ENCODE measurements at regions not wholly inside any gene's neighbourhood (a gene's known extent, or its start where the extent isn't known, plus 50 kb on each side); places are given as distances from the start of the nearest gene placed in this dataset.
"Not testable (repeated sequence)": the region's sequence is repeated elsewhere in the genome, so short reads cannot be mapped to it uniquely, and the experiment has no call there.

DNA sequence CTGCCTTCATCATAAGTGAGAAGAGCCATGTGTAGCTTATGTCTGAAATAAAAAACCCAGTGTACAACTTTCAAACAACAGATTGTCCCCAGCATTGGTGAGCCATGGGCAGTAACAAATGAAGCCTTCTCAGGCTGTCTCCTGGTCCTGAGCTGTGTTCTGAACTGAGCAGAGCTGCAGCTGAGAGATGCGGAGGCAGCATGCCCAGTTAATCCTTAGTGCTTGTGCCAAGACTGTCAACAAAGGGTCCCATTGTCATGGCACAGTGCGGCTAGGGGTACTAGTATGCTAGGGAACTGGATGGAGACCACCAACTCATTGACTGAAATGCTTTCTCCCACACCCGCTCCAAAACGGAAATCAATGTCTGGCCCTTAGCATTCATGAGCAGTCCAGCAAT lies 154.3 kb downstream of the RMST start:
- DNase-seq (ENCODE audit: low read depth): no peak

DNA sequence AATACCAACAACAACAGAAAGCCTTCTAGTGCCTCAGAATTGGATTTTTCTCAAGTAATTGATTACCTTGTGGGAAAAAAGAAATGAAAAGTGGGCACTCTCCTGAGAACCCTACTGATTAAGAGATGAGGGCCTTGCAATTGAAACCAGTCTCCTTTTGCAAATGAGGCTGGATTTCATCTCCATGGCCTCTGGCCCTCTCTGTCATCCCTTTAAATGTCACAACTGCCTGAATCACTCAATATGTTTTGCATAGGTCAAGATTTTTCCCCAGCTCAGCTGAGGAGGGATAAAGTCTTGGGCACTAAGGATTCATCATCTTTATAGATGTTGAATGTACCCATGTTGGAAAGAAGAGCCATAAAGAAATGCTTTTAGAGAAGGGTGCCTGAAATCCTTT lies 166.4 kb downstream of the RMST start:
- DNase-seq (ENCODE audit: low read depth): no peak

DNA sequence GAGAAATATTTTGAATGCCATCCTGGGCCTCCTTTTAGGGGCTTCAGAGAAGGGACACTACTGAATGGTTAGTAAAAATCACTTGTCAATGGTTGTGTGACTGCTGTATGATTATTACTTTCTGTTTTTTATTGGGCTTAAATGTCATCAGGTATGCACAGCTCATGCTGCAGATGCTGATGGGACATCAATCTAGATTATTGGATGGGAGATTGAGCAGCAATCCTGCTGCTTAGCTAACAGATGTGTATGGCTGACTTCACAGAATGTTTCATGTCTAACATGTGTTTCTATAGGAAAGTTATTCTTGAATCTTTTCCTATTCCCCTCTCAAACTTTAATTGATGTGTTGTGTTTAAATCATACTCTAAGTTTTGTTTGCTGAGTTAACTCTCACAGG lies 166.8 kb downstream of the RMST start:
- DNase-seq (ENCODE audit: low read depth): no peak

DNA sequence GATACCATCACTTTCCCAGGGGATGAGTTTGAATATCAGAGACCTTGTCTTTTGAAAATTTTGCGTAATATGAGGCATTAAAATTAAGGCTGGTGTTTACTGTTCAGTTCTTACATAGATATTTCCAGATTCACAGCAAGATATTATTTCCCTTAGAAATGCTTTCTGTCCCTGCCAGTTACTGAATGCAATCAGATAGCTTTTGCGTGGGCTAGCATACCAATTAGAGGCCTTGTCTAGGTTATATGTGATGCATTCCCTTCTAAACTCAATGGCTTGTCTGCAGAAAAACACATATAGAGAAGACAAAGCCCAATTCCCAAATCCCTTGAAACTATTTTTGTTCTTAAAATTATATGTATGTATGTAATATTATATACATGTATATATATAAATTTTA lies 167.8 kb downstream of the RMST start:
- no peak for DNase-seq (ENCODE audit: low read depth)

DNA sequence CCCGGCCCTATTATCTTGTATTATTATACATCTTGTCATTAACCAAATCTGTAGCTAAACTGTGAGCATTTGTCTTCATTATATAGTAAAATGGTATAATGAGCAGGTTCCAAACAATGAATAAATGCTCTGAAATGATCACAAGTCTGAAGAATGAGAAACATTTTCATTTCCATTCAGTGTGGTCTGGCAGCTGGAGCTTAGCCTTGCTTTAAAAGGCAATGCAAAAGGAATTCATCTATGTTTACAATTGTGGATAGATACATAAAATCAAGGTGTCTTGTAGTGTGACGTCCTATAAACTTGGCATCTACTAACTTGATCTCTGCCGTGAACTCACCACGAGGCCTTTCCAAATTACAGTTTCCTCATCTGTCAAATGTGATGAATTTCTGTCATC lies 168.3 kb downstream of the RMST start:
- no peak for DNase-seq (ENCODE audit: low read depth)

DNA sequence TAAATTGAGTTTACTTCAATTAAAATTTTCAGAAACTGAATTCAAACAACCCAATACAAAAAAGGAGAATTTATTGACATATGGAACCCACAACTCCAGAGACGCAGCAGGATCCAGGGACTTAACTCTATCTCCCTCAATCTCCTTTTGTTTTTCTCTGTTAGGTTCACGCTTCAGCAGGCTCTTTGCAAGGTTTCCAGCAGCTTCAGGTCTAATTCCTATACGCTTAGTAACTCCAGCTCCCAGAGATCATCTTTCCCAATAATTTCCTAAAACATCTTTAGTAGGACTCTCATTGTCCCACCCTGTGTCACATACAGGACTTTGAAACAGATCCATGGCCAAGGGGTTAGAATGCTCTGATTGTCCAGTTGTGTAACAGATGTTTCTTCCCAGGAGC lies 175.2 kb downstream of the RMST start:
- no peak for DNase-seq (ENCODE audit: low read depth)

DNA sequence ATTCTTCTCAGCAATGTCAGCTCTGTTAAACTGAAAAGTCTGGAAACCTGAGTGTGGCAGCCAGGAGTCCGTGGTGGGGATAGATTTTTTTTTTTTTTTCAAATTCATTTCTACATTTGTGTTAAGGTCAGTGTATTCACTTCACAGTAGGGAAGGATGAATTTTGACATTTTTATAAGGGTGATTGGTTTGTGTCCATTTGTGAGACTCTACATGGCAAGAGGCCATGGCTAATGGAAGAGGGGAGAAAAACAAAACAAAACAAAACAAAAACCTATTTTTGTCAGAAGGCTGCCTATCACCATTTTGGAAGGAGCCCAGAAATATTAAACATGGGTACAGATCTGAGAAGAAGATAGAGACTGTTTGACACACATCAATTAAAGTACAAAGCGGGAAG lies 176.1 kb downstream of the RMST start:
- no peak for DNase-seq (ENCODE audit: low read depth)

DNA sequence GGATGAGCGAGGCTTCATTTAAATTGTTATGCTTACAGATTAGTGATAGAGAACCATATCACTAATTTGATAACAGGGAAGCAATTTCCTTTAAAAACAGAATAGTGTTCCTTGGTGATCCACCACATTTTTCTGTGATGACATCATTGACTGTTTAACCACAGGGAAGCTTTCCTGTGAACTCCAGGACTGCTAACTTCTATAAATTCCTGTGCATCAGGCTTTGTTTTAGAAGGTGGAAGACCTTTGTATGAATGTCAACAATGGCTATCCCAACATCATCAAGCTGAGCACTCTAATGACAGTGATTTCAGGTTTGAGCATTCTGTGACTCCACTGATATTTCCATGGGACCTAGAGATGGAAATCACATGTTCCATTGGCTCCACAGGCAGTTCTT lies 177.1 kb downstream of the RMST start:
- DNase-seq (ENCODE audit: low read depth): no peak

DNA sequence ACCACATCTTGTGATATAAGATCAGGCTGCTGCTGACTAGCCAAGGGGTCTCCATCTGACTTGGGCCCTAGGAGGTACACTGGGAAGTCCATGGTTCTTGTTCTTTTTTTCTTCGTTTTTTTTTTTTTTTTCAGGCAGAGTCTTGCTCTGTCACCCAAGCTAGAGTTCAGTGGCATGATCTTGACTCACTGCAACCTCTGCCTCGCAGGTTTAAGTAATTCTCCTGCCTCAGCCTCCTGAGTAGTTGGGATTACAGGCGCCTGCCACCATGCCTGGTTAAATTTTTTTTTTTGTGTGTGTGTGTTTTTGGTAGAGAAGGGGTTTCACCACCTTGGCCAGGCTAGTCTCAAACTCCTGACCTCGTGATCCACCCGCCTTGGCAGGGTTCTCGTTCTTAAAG lies 178.2 kb downstream of the RMST start:
- DNase-seq (ENCODE audit: low read depth): no peak

DNA sequence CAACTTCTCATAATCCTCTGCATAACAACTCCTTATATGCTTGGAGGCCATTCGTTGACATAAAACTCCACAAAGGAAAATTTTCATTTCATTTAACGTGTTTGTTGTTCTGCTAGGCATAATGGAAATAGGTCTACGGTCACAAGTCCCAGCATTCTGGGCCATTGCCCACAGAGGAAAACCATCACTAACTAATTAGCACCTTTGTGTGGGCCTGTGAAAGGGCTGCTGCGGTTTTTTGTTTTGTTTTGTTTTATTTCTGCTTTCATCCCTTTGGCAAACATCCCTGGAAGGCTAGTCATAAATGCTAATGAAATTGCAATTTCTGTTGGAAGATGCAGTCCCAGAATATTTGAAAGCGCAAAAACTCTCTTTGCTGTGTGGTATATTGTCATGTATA lies 180.3 kb downstream of the RMST start:
- no peak for DNase-seq (ENCODE audit: low read depth)

DNA sequence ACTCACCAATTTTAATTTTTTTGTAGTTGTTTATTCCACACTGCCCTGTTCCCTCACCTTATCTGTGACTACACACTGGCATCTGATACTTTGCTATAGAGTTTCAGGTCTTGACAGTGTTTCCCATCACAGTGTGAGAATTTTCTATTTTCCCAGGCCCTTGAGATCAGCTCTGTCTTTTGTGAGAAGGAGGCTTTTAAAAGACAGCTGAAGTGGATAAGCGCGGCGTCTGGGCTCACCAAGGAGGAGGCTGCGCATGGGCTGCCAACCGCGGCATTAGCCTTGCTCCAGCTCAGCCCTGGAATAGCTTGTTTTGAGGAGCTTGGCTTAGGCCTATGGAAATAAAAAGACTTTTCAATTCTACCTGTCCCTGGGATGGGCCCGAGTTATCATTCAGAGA lies 181.3 kb downstream of the RMST start:
- no peak for DNase-seq (ENCODE audit: low read depth)

DNA sequence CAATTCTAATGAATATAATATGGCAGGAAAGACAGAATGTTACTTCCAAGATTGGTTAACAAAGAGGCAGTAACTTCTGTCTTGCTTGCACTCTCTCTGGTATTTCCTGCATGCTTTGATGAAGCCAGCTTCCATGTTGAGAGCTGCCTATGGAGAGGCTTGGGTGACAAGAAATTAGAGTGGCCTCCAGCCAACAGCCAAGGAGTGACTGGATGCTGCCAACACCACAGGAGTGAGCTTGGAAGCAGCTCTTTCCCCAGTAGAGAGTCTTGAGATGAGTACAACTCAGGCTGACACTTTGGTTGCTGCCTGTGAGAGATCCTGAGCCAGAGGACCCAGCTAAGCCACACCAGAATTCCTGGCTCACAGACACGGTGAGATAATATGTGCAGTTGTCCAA lies 183.1 kb downstream of the RMST start:
- no peak for DNase-seq (ENCODE audit: low read depth)

DNA sequence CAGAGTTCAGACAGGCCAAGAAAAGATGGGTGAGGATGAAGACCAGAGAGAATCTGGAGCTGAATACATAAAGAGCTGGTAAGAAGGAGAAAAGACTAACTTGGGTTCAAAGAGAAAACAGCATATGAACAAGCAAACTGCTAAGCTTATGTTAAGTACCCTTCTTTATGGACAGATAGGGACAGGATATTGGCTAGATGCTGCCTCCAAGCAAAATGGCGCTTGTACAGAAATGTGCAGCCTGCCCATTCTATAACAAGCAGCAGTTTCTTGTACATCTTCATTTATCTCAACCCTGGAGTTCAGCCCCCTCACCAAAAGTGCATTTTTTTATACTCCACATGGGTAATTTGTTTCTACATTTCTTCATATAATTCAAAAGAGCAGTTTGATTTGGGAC lies 184.5 kb downstream of the RMST start:
- no peak for DNase-seq (ENCODE audit: low read depth)

DNA sequence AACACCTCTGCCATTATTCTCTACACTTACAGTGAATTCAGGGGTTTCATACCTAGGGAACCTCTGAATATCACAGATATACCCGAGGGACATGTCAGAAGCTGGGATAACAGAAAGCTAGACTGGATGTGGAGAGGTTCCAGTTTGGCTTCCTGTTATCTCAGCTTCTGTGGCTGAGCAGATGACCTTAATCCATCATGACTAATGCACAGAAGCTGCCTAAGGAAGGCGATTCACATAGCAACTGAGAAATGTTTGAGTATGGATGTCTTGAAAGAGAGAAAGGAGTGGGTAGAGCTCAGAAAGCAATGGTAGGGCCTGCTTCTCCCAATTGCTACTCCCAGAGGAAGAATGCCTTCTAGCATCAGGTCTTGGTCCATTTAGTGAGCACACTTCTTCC lies 187.6 kb downstream of the RMST start:
- DNase-seq (ENCODE audit: low read depth): no peak

DNA sequence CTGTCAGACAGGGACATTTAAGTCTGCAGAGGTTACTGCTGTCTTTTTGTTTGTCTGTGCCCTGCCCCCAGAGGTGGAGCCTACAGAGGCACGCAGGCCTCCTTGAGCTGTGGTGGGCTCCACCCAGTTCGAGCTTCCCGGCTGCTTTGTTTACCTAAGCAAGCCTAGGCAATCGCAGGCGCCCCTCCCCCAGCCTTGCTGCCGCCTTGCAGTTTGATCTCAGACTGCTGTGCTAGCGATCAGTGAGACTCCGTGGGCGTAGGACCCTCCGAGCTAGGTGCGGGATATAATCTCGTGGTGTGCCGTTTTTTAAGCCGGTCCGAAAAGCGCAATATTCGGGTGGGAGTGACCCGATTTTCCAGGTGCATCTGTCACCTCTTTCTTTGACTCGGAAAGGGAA lies 193.9 kb downstream of the RMST start:
- DNase-seq (ENCODE audit: low read depth): not testable (repeated sequence)

DNA sequence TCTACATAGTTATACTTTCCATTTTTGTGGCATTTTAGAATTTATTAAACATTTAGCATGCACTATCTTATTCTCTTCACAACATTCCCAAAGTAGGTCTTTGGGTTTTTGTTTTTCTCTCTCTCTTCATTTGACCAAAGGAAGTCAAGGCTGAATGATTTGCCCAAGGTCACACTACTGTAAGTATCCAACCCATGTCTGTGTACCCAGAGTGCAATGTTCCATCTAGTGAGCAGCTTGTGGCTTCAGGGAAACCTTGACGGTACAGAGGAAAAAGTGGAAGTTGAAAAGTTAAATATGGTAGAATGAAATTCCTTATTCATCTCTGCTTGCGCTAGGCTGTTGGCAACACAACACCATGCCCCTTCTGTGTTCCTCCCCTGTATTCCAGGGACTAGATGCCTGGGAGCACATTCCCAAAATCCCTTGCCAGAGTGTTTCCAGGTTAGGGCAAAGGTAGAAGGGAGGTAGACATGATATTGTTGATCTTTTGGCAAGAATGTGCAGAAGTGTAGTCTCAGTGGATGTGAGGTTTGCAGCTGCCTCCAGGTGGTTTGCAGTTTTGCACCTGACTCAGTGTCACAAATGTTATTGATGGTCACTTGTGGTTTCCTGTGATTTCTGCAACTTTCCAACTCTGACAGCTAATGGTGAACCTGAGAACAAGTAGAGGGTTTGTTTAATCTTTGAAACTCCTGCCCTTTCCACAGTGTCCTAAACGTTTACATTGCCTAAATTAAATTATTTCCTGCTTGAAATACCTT lies 196.7 kb downstream of the RMST start:
- DNase-seq (ENCODE audit: low read depth): no peak

DNA sequence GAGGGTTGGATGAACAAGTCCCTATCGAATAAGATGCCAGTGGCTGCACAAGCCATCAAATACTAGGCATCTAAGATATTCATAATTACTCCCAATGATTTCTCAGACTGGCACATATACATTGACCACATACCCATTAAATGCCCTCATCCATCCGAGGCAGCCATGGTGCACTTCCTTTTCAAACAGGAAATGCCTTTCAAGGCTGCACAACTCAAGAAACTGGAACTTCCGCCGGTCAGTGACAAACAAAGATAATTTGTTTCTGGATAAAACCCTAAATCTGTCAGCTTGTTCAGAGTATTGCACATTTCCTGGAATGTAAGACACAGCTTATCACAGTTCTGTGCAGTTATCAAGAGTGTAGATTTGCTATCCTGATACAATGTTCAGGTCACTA lies 203.7 kb downstream of the RMST start:
- no peak for DNase-seq (ENCODE audit: low read depth)

DNA sequence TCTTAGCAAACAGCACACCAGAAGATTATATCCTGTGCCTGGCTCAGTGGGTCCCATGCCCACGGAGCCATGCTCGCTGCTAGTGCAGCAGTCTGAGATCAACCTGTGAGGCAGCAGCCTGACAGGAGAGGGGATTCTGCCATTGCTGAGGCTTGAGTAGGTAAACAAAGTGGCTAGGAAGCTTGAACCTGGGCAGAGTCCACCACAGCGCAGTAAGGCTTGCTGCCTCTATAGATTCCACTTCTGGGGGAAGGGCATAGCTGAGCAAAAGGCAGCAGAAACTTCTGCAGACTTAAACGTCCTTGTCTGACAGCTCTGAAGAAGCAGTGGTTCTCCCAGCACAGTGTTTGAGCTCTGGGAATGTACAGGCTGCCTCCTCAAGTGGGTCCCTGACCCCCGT lies 210.3 kb downstream of the RMST start:
- no peak for DNase-seq (ENCODE audit: low read depth)

DNA sequence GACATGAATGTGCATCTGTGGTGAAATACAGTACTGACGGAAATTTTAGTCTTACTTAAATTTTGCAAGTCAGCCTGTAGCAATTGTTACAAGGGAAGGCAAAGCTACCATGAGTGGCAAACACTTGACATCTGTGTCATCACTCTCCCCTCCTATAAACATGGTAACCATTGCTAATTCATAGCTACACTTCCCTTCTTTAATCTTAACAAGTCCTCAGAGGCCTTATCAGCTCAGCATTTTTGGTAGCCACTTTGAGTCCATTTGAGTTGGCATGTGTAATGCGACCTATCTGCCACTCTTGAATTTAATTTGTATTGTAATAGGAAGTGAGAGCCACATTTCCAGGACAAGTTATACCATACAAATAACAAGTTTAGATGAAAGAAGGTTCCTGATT lies 218.1 kb downstream of the RMST start:
- no peak for DNase-seq (ENCODE audit: low read depth)

DNA sequence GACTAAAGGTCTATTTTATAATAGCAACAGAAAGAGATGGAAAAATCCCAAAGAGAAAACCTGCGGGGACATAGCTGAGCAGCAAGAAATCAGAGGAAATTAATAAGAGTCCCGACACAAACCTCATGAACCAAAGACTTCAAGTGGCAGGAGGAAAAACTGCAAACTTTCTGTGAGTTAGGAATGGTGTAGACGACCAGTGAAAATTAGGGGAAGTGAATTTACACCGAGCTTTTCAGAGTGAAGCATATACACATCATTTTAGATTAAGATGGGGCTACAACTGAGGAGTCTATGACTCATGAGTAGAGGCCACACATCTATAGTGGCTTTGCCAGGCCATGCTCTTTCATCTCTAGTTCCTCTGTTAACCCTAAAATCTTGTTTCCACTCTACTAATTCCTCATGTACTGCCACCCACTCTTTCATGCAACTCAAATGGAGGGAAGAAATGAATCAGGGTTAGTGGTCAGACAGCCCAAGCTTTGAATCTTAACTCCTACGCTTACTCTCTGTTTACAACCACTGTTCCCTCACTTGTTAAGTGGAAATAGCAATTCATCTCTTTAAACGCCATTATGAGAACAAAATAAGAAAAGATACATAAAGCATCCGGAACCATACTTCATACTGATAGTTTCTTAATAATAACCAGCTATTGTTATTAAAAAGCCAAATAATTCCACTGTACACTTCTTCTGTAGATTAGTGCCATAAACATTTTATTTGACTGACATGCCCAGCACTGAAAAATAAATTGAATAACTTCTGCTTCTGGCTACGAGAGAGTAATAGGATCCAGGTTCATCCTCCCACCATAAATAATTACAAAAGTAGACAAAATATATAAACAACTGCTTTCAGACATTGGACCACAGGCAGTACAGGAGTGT lies 219.3 kb downstream of the RMST start:
- no peak for DNase-seq (ENCODE audit: low read depth)

DNA sequence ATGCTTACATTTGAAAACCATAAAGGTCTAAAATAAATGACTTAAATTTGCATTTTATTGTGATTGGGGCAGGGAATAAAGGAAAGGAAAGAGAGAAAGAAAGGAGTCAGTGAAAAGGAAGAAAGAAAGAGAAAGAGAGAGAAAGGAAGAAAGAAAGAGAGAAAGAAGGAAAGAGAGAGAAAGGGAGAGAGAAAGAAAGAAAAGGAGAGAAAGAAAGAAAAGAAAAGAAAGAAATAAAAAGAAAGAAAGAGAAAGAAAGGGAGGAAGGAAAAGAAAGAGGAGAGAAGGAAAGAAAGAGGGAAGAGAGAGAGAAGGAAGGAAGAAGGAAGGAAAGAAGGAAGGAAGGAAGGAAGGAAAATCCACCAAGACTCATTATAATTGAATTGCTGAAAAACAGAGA lies 222.8 kb downstream of the RMST start:
- DNase-seq (ENCODE audit: low read depth): no peak

DNA sequence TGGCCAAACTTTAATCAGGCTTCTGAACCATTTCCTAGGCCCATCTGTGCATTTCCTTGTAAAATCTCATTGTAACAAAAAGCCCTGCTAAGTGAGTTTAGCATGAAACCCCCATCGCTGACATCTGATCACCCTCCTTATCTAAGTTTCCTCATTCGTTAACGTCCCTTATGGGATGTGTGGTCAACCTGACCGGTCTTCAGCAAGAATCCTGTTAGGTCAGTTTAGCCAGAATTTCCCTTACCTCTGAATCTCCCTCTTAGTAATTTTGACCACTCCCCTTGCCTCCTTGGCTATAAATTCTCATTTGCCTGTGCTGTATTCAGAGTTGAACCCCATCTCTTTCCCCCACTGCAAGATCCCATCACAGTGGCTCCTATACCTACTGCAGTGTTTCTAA lies 239.3 kb downstream of the RMST start:
- DNase-seq (ENCODE audit: low read depth): no peak

DNA sequence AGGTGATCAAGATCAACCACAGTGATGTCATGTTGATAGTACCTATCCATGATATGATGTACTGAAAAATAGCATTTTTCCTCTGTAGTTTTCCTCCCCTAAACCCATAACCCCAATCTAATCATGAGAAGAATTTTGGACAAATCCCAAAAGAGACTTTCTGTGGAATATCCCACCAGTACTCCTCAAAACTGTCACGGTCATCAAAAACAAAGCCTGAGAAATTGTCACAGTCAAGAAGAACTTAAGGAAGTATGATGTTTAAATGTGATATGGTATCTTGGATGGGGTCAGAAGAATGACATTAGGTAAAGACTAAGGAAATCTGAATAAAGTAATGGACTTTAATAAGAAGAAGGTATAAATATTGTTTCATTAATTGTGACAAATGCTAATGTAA lies 248.8 kb downstream of the RMST start:
- DNase-seq (ENCODE audit: low read depth): no peak

DNA sequence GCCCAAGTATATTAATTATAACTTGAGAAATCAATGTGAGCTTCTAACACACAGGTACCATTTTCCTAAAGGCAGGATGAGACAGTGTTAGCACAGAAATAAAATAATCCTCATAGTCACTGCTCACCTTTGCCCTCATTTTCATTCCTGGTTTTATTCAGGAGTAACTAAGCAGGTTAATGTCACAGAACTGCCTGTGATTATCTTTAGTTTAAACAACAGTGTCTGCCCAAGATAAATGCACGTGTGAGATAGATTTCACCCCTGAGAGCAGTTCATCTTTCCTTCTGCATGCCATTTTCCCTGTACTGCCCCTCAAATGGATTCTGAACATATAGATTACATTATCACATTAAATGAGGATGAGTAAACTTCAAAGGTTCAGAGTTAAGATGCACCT lies 250.7 kb downstream of the RMST start:
- DNase-seq (ENCODE audit: low read depth): no peak
